Lower lobe of right lung (tissue), 2 donors: ENCODE measurements at regions not wholly inside any gene's neighbourhood (a gene's known extent, or its start where the extent isn't known, plus 50 kb on each side); places are given as distances from the start of the nearest gene placed in this dataset.

Experiments
- ATAC-seq, 2 donors: fragments of 200-7000 bp; cut with Tn5 transposase; one replicate each; pipeline ENCODE4 v1.9.1; 2020 to 2022; ENCODE audit warnings: mild to moderate bottlenecking in 2 of 2, moderate library complexity in 2 of 2
- DNase-seq: peaks from one replicate; pipeline ENCODE4 v3.0.0-alpha.2; 2020
- H3K27ac ChIP-seq: fragments of 200-600 bp; one replicate; pipeline ENCODE4 v1.8.0; 2022
- H3K27me3 ChIP-seq: fragments of 200-600 bp; one replicate; pipeline ENCODE4 v1.8.0; 2022; ENCODE audit warnings: low read depth
- H3K36me3 ChIP-seq: fragments of 200-600 bp; one replicate; pipeline ENCODE4 v1.8.0; 2022; ENCODE audit warnings: mild to moderate bottlenecking
- H3K4me1 ChIP-seq: fragments of 200-600 bp; one replicate; pipeline ENCODE4 v1.8.0; 2022
- H3K4me3 ChIP-seq: fragments of 200-600 bp; one replicate; pipeline ENCODE4 v1.8.0; 2022; ENCODE audit warnings: mild to moderate bottlenecking
- H3K9me3 ChIP-seq: fragments of 200-600 bp; one replicate; pipeline ENCODE4 v1.8.0; 2022
- CTCF ChIP-seq: fragments of 200-600 bp; IDR thresholded peaks from one replicate; pipeline ENCODE4 v1.8.0; 2022; ENCODE audit warnings: antibody characterized with exemption, mild to moderate bottlenecking
- intact Hi-C: fragments of 100-400 bp; cut with DNase I; formaldehyde crosslinking; loops from one replicate; pipeline ENCODE4 v1.11.0; 2022
- donor health status: DM: no; HTN: yes; CAD: no; lungs with severe emphysema.

GRCh38 chr2:241976296-241976695 lies 106.8 kb downstream of the RTP5 start:
- DNase-seq (no peak), ATAC-seq (no peak)
- Histone ChIP-seq H3K27ac (no peak overlapping the region), H3K4me3 (no peak overlapping the region), H3K9me3 (no peaks in the 10 kb centered on the region), H3K27me3 (no peaks in the 10 kb centered on the region), H3K4me1 (no peaks in the 10 kb centered on the region), H3K36me3 (no peaks in the 10 kb centered on the region)
- intact Hi-C loops = no loop called here
- no peak for TF ChIP-seq CTCF

- Histone ChIP-seq H3K4me3 (no peak overlapping the region), H3K9me3 (no peaks in the 10 kb centered on the region), H3K36me3 (no peaks in the 10 kb centered on the region), H3K27ac (no peak overlapping the region), H3K27me3 (no peaks in the 10 kb centered on the region), H3K4me1 (no peaks in the 10 kb centered on the region)
- DNase-seq (no peak), ATAC-seq (no peak)
- TF ChIP-seq CTCF = no peak
- intact Hi-C loops = no loop called here
Observed at GRCh38 chr2:241977557-241978300, 108.2 kb downstream of the RTP5 start.

DNA sequence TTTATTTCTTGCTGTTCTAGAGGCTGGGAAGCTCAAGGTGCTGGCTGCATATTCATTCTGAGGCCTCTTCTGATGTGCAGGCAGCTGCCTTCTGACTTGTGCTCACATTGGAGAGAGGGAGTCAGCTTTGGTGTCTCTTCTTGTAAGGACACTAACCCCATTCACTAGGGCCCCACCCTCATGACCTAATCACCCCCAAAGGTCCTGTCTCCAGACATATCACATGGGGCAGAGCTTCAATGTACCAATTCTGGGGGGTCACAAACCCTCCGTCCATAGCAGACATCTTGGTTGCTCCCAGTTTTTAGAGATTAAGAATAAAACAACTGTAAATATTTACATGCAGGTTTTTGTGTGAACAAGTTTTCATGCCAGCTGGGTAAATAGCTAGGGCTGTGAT lies 109.1 kb downstream of the RTP5 start:
- H3K27me3 ChIP-seq = no peaks in the 10 kb centered on the region
- no peaks in the 10 kb centered on the region for H3K9me3 ChIP-seq
- no peaks in the 10 kb centered on the region for H3K36me3 ChIP-seq

GRCh38 chr2:241980193-241980592 lies 110.7 kb downstream of the RTP5 start:
- ATAC-seq = no peak
- intact Hi-C loops = no loop called here
- H3K9me3 ChIP-seq = no peaks in the 10 kb centered on the region
- H3K36me3 ChIP-seq = no peaks in the 10 kb centered on the region
- no peak for DNase-seq
- TF ChIP-seq CTCF = no peak
- H3K4me1 ChIP-seq = no peaks in the 10 kb centered on the region
- no peak overlapping the region for H3K27ac ChIP-seq
- H3K27me3 ChIP-seq = no peaks in the 10 kb centered on the region
- H3K4me3 ChIP-seq = no peak overlapping the region

More for the DNA sequence above, 109.1 kb downstream of the RTP5 start:
- Histone ChIP-seq H3K4me3 (no peak overlapping the region), H3K27ac (no peak overlapping the region), H3K4me1 (no peaks in the 10 kb centered on the region)
- TF ChIP-seq CTCF = no peak
- ATAC-seq = no peak
- intact Hi-C loops = no loop called here
- no peak for DNase-seq

GRCh38 chr2:241981076-241981700 lies 111.7 kb downstream of the RTP5 start:
- ATAC-seq (no peak), DNase-seq (no peak)
- Histone ChIP-seq H3K27ac (no peak overlapping the region), H3K27me3 (no peaks in the 10 kb centered on the region), H3K4me3 (no peak overlapping the region), H3K9me3 (no peaks in the 10 kb centered on the region), H3K4me1 (no peaks in the 10 kb centered on the region), H3K36me3 (no peaks in the 10 kb centered on the region)
- TF ChIP-seq CTCF = no peak
- intact Hi-C loops = no loop called here
